ENCODE measurements at regions not wholly inside any gene's neighbourhood (a gene's known extent, or its start where the extent isn't known, plus 50 kb on each side); places are given as distances from the start of the nearest gene placed in this dataset.
"Not testable (repeated sequence)": the region's sequence is repeated elsewhere in the genome, so short reads cannot be mapped to it uniquely, and the experiment has no call there.

GRCh38 chr6:126944512-126944911, 174.0 kb upstream of the RSPO3 start:
- 0 to 88% (median 37%) methylated on average over 1 to 5 of the region's 5 CpGs; no CpG with 5 or more reads in 1 of the 10 experiments for WGBS, 10 experiments
- H3K4me1 ChIP-seq (replicated peaks in 1 of 2) = no peaks in the 10 kb centered on the region
- in situ Hi-C loops (cut with MboI; ENCODE audit: low pct_unique_long_range_greater_than_20kb in 2 of 9, low sequenced_read_pairs in 9 of 9, unreplicated experiment in 9 of 9) = no loop called here

GRCh38 chr6:126945150-126945685, 173.3 kb upstream of the RSPO3 start:
- no peak for ATAC-seq (replicated peaks in 6 of 8)
- in situ Hi-C loops (cut with MboI; ENCODE audit: low pct_unique_long_range_greater_than_20kb in 2 of 9, low sequenced_read_pairs in 9 of 9, unreplicated experiment in 9 of 9) = no loop called here
- 29 to 100% (median 82%) methylated on average over 1 to 4 of the region's 4 CpGs for WGBS, 10 experiments
- Histone ChIP-seq H3K27ac (no peak overlapping the region), H3K4me1 (replicated peaks in 1 of 2) (no peaks in the 10 kb centered on the region), H3K4me3 (no peak overlapping the region)

More at GRCh38 chr6:126944512-126944911, 174.0 kb upstream of the RSPO3 start:
- no peak overlapping the region for H3K4me3 ChIP-seq
- H3K27ac ChIP-seq = no peak overlapping the region
- ATAC-seq (replicated peaks in 6 of 8) = no peak

- in situ Hi-C loops (cut with MboI; ENCODE audit: low pct_unique_long_range_greater_than_20kb in 2 of 9, low sequenced_read_pairs in 9 of 9, unreplicated experiment in 9 of 9) = no loop called here
- 17 to 100% (median 63%) methylated on average over 1 to 2 of the region's 2 CpGs for WGBS, 10 experiments
- ATAC-seq (replicated peaks in 6 of 8) = no peak
- Histone ChIP-seq H3K27ac (no peak overlapping the region), H3K4me1 (replicated peaks in 1 of 2) (no peaks in the 10 kb centered on the region), H3K4me3 (no peak overlapping the region)
Measured at GRCh38 chr6:126945812-126946360, 172.6 kb upstream of the RSPO3 start.

GRCh38 chr6:126947070-126947469, 171.4 kb upstream of the RSPO3 start:
- in situ Hi-C loops (cut with MboI; ENCODE audit: low pct_unique_long_range_greater_than_20kb in 2 of 9, low sequenced_read_pairs in 9 of 9, unreplicated experiment in 9 of 9) = no loop called here
- Histone ChIP-seq H3K4me3 (no peak overlapping the region), H3K4me1 (replicated peaks in 1 of 2) (no peaks in the 10 kb centered on the region), H3K27ac (no peak overlapping the region)
- 20 to 91% (median 70%) methylated on average over 1 to 4 of the region's 4 CpGs; no CpG with 5 or more reads in 2 of the 10 experiments for WGBS, 10 experiments
- ATAC-seq (replicated peaks in 6 of 8) = no peak

GRCh38 chr6:126949786-126950185, 168.7 kb upstream of the RSPO3 start:
- ATAC-seq (replicated peaks in 6 of 8) = no peak
- Histone ChIP-seq H3K4me1 (replicated peaks in 1 of 2) (no peaks in the 10 kb centered on the region), H3K27ac (no peak overlapping the region), H3K4me3 (no peak overlapping the region)
- WGBS, 10 experiments = 17 to 86% (median 67%) methylated on average over 1 of the region's 1 CpG; no CpG with 5 or more reads in 2 of the 10 experiments
- in situ Hi-C loops (cut with MboI; ENCODE audit: low pct_unique_long_range_greater_than_20kb in 2 of 9, low sequenced_read_pairs in 9 of 9, unreplicated experiment in 9 of 9) = no loop called here

GRCh38 chr6:126955621-126956020, 162.8 kb upstream of the RSPO3 start:
- Histone ChIP-seq H3K4me1 (replicated peaks in 1 of 2) (no peaks in the 10 kb centered on the region), H3K4me3 (no peak overlapping the region), H3K27ac (no peak overlapping the region)
- ATAC-seq (replicated peaks in 6 of 8) = no peak
- WGBS, 10 experiments = 60 to 100% (median 83%) methylated on average over 1 of the region's 1 CpG; no CpG with 5 or more reads in 3 of the 10 experiments
- in situ Hi-C loops (cut with MboI; ENCODE audit: low pct_unique_long_range_greater_than_20kb in 2 of 9, low sequenced_read_pairs in 9 of 9, unreplicated experiment in 9 of 9) = no loop called here

GRCh38 chr6:126957721-126958120, 160.8 kb upstream of the RSPO3 start:
- in situ Hi-C loops (cut with MboI; ENCODE audit: low pct_unique_long_range_greater_than_20kb in 2 of 9, low sequenced_read_pairs in 9 of 9, unreplicated experiment in 9 of 9) = no loop called here

GRCh38 chr6:126959765-126960164, 158.7 kb upstream of the RSPO3 start:
- WGBS, 10 experiments = 33 to 100% (median 75%) methylated on average over 1 of the region's 1 CpG; no CpG with 5 or more reads in 3 of the 10 experiments
- Histone ChIP-seq H3K27ac (no peak overlapping the region), H3K4me1 (replicated peaks in 1 of 2) (peaks cover 8 to 10% of the 10 kb centered on the region in 2 donors), H3K4me3 (no peak overlapping the region)
- no peak for ATAC-seq (replicated peaks in 6 of 8)
- in situ Hi-C loops (cut with MboI; ENCODE audit: low pct_unique_long_range_greater_than_20kb in 2 of 9, low sequenced_read_pairs in 9 of 9, unreplicated experiment in 9 of 9) = no loop called here

More at GRCh38 chr6:126957721-126958120, 160.8 kb upstream of the RSPO3 start:
- H3K4me3 ChIP-seq = no peak overlapping the region
- no peak overlapping the region for H3K27ac ChIP-seq
- WGBS, 10 experiments = 60 to 100% (median 87%) methylated on average over 1 to 3 of the region's 3 CpGs
- no peak for ATAC-seq (replicated peaks in 6 of 8)
- no peaks in the 10 kb centered on the region for H3K4me1 ChIP-seq (replicated peaks in 1 of 2)

- in situ Hi-C loops (cut with MboI; ENCODE audit: low pct_unique_long_range_greater_than_20kb in 2 of 9, low sequenced_read_pairs in 9 of 9, unreplicated experiment in 9 of 9) = no loop called here
- WGBS, 10 experiments = 20 to 89% (median 57%) methylated on average over 1 to 8 of the region's 8 CpGs; no CpG with 5 or more reads in 1 of the 10 experiments
- no peak overlapping the region for H3K4me3 ChIP-seq
- ATAC-seq (replicated peaks in 6 of 8) = peak in 6 of 8 experiments; percentile 49 to 98 (median 96)
- H3K27ac ChIP-seq = peak overlapping the region in 1 of 2 donors; percentile 33
- peaks cover 8 to 10% of the 10 kb centered on the region in 2 donors for H3K4me1 ChIP-seq (replicated peaks in 1 of 2)
Measured at GRCh38 chr6:126963077-126963809, 155.2 kb upstream of the RSPO3 start.

GRCh38 chr6:126967296-126968005, 151.0 kb upstream of the RSPO3 start:
- no peak overlapping the region for H3K4me3 ChIP-seq
- no peak overlapping the region for H3K27ac ChIP-seq
- H3K4me1 ChIP-seq (replicated peaks in 1 of 2) = peaks cover 8 to 10% of the 10 kb centered on the region in 2 donors
- 40 to 85% (median 67%) methylated on average over 1 to 3 of the region's 3 CpGs; no CpG with 5 or more reads in 1 of the 10 experiments for WGBS, 10 experiments
- in situ Hi-C loops (cut with MboI; ENCODE audit: low pct_unique_long_range_greater_than_20kb in 2 of 9, low sequenced_read_pairs in 9 of 9, unreplicated experiment in 9 of 9) = no loop called here
- ATAC-seq (replicated peaks in 6 of 8) = no peak

GRCh38 chr6:126976253-126976797, 142.1 kb upstream of the RSPO3 start:
- no peak for ATAC-seq (replicated peaks in 6 of 8)
- H3K4me3 ChIP-seq = no peak overlapping the region
- no peaks in the 10 kb centered on the region for H3K4me1 ChIP-seq (replicated peaks in 1 of 2)
- in situ Hi-C loops (cut with MboI; ENCODE audit: low pct_unique_long_range_greater_than_20kb in 2 of 9, low sequenced_read_pairs in 9 of 9, unreplicated experiment in 9 of 9) = no loop called here
- 53 to 100% (median 83%) methylated on average over 1 to 2 of the region's 2 CpGs; no CpG with 5 or more reads in 1 of the 10 experiments for WGBS, 10 experiments
- H3K27ac ChIP-seq = no peak overlapping the region

- Histone ChIP-seq H3K4me1 (replicated peaks in 1 of 2) (no peaks in the 10 kb centered on the region), H3K27ac (no peak overlapping the region), H3K4me3 (no peak overlapping the region)
- no peak for ATAC-seq (replicated peaks in 6 of 8)
- in situ Hi-C loops (cut with MboI; ENCODE audit: low pct_unique_long_range_greater_than_20kb in 2 of 9, low sequenced_read_pairs in 9 of 9, unreplicated experiment in 9 of 9) = no loop called here
- 0 to 93% (median 78%) methylated on average over 1 to 2 of the region's 4 CpGs; no CpG with 5 or more reads in 2 of the 10 experiments for WGBS, 10 experiments
Measured at GRCh38 chr6:126983779-126984178, 134.7 kb upstream of the RSPO3 start.

GRCh38 chr6:126988125-126988524, 130.3 kb upstream of the RSPO3 start:
- H3K27ac ChIP-seq; ATAC-seq (replicated peaks in 6 of 8); in situ Hi-C loops (cut with MboI; ENCODE audit: low pct_unique_long_range_greater_than_20kb in 2 of 9, low sequenced_read_pairs in 9 of 9, unreplicated experiment in 9 of 9); H3K4me1 ChIP-seq (replicated peaks in 1 of 2); H3K4me3 ChIP-seq: not testable (repeated sequence)
- 67 to 100% methylated on average over 1 of the region's 1 CpG; no CpG with 5 or more reads in 8 of the 10 experiments for WGBS, 10 experiments
